ENCODE measurements at regions not wholly inside any gene's neighbourhood (a gene's known extent, or its start where the extent isn't known, plus 50 kb on each side); places are given as distances from the start of the nearest gene placed in this dataset.

GRCh38 chr5:52564587-52564986, 223.1 kb upstream of the ITGA1 start (continued):
- TF ChIP-seq, protein P1, sequence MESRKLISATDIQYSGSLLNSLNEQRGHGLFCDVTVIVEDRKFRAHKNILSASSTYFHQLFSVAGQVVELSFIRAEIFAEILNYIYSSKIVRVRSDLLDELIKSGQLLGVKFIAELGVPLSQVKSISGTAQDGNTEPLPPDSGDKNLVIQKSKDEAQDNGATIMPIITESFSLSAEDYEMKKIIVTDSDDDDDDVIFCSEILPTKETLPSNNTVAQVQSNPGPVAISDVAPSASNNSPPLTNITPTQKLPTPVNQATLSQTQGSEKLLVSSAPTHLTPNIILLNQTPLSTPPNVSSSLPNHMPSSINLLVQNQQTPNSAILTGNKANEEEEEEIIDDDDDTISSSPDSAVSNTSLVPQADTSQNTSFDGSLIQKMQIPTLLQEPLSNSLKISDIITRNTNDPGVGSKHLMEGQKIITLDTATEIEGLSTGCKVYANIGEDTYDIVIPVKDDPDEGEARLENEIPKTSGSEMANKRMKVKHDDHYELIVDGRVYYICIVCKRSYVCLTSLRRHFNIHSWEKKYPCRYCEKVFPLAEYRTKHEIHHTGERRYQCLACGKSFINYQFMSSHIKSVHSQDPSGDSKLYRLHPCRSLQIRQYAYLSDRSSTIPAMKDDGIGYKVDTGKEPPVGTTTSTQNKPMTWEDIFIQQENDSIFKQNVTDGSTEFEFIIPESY (IDR thresholded peaks at IDR 0.05; ENCODE audit: borderline replicate concordance, low read depth) = no peak
- TF ChIP-seq CHD2 (IDR thresholded peaks at IDR 0.05; ENCODE audit: low read length, partially characterized antibody) = peak; percentile 72
- TF ChIP-seq MXI1 (IDR thresholded peaks at IDR 0.05; ENCODE audit: low read depth, low read length) = peak; percentile 11; the same call in 1 of the 2 replicates
- no peak for TF ChIP-seq MEF2A (IDR thresholded peaks at IDR 0.05; ENCODE audit: borderline replicate concordance, low read depth)
- no peak for TF ChIP-seq ELF1 (IDR thresholded peaks at IDR 0.05)
- TF ChIP-seq, protein P2, sequence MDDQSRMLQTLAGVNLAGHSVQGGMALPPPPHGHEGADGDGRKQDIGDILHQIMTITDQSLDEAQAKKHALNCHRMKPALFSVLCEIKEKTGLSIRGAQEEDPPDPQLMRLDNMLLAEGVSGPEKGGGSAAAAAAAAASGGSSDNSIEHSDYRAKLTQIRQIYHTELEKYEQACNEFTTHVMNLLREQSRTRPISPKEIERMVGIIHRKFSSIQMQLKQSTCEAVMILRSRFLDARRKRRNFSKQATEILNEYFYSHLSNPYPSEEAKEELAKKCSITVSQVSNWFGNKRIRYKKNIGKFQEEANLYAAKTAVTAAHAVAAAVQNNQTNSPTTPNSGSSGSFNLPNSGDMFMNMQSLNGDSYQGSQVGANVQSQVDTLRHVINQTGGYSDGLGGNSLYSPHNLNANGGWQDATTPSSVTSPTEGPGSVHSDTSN (IDR thresholded peaks at IDR 0.05) = no peak
- peak; percentile 37; the same call in 1 of the 2 replicates for TF ChIP-seq NFIC (IDR thresholded peaks at IDR 0.05; ENCODE audit: borderline replicate concordance)
- no peak for TF ChIP-seq NRF1 (IDR thresholded peaks at IDR 0.05; ENCODE audit: low read depth, low read length)
- TF ChIP-seq TEAD4 (IDR thresholded peaks at IDR 0.05; ENCODE audit: borderline replicate concordance, insufficient read depth) = peak; percentile 20; the same call in 1 of the 2 replicates
- TF ChIP-seq RCOR1 (IDR thresholded peaks at IDR 0.05; ENCODE audit: low read length) = no peak; the same call in 1 of the 2 replicates
- no peak for TF ChIP-seq SIN3A (IDR thresholded peaks at IDR 0.05; ENCODE audit: borderline replicate concordance, low read depth, low read length)
- TF ChIP-seq, protein P3, sequence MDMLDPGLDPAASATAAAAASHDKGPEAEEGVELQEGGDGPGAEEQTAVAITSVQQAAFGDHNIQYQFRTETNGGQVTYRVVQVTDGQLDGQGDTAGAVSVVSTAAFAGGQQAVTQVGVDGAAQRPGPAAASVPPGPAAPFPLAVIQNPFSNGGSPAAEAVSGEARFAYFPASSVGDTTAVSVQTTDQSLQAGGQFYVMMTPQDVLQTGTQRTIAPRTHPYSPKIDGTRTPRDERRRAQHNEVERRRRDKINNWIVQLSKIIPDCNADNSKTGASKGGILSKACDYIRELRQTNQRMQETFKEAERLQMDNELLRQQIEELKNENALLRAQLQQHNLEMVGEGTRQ (IDR thresholded peaks at IDR 0.05; ENCODE audit: borderline replicate concordance, low read depth, low read length) = no peak
- TF ChIP-seq, protein P4, sequence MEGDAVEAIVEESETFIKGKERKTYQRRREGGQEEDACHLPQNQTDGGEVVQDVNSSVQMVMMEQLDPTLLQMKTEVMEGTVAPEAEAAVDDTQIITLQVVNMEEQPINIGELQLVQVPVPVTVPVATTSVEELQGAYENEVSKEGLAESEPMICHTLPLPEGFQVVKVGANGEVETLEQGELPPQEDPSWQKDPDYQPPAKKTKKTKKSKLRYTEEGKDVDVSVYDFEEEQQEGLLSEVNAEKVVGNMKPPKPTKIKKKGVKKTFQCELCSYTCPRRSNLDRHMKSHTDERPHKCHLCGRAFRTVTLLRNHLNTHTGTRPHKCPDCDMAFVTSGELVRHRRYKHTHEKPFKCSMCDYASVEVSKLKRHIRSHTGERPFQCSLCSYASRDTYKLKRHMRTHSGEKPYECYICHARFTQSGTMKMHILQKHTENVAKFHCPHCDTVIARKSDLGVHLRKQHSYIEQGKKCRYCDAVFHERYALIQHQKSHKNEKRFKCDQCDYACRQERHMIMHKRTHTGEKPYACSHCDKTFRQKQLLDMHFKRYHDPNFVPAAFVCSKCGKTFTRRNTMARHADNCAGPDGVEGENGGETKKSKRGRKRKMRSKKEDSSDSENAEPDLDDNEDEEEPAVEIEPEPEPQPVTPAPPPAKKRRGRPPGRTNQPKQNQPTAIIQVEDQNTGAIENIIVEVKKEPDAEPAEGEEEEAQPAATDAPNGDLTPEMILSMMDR (IDR thresholded peaks at IDR 0.05) = no peak

- TF ChIP-seq JUND (IDR thresholded peaks at IDR 0.05) (no peak), EZH2phosphoT487 (IDR thresholded peaks at IDR 0.05; ENCODE audit: borderline replicate concordance, low read depth) (no peak)
- TF ChIP-seq, protein P5, sequence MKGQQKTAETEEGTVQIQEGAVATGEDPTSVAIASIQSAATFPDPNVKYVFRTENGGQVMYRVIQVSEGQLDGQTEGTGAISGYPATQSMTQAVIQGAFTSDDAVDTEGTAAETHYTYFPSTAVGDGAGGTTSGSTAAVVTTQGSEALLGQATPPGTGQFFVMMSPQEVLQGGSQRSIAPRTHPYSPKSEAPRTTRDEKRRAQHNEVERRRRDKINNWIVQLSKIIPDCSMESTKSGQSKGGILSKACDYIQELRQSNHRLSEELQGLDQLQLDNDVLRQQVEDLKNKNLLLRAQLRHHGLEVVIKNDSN (IDR thresholded peaks at IDR 0.05; ENCODE audit: borderline replicate concordance, low read depth) = no peak
- TF ChIP-seq, protein P3 (IDR thresholded peaks at IDR 0.05; ENCODE audit: borderline replicate concordance, low read depth, low read length) = no peak
- H3K4me2 ChIP-seq = no peak overlapping the region
- no peaks in the 10 kb centered on the region for H3K27me3 ChIP-seq (ENCODE audit: insufficient read depth)
- H3K27ac ChIP-seq (ENCODE audit: low read depth in 2 of 2, low read length in 1 of 2) = no peak overlapping the region
- H3K36me3 ChIP-seq (replicated peaks in 1 of 2; ENCODE audit: control insufficient read depth in 1 of 2, insufficient read depth in 2 of 2, low read length in 1 of 2) = no peaks in the 10 kb centered on the region
- H3K79me2 ChIP-seq (ENCODE audit: insufficient read depth) = no peaks in the 10 kb centered on the region
- H2AFZ ChIP-seq (ENCODE audit: low read depth) = no peak overlapping the region
- ChIA-PET POLR2A (no interaction called here), CTCF (no interaction called here)
- no peaks in the 10 kb centered on the region for H3F3A ChIP-seq (replicated peaks; ENCODE audit: insufficient read depth)
- H3K4me3 ChIP-seq (ENCODE audit: low read depth in 2 of 2, low read length in 1 of 2) = no peak overlapping the region
- H3K4me1 ChIP-seq (ENCODE audit: control insufficient read depth in 1 of 2, insufficient read depth in 2 of 2, low read depth in 1 of 2, low read length in 1 of 2) = no peaks in the 10 kb centered on the region; a peak in 2 of 4 replicates
- 34% methylated on average over 2 of the region's 2 CpGs for WGBS (ENCODE audit: low lambda C conversion rate)
- no peak for DNase-seq
- H3K9ac ChIP-seq = no peak overlapping the region
- H4K20me1 ChIP-seq (ENCODE audit: insufficient read depth) = no peaks in the 10 kb centered on the region
- no peaks in the 10 kb centered on the region for H3K9me3 ChIP-seq
- H3K9me2 ChIP-seq = no peaks in the 10 kb centered on the region
Measured at GRCh38 chr5:52577546-52577945, 210.2 kb upstream of the ITGA1 start.
